ENCODE measurements at regions not wholly inside any gene's neighbourhood (a gene's known extent, or its start where the extent isn't known, plus 50 kb on each side); places are given as distances from the start of the nearest gene placed in this dataset.
"Not testable (repeated sequence)": the region's sequence is repeated elsewhere in the genome, so short reads cannot be mapped to it uniquely, and the experiment has no call there.

GRCh38 chr2:83017366-83018090 is 1441.6 kb downstream of the SUCLG1 start:
- no peak for DNase-seq (ENCODE audit: low read depth in 4 of 4, low spot score in 3 of 4)

GRCh38 chr2:83016343-83017110 is 1442.6 kb downstream of the SUCLG1 start:
- no peak for DNase-seq (ENCODE audit: low read depth in 4 of 4, low spot score in 3 of 4)

DNA sequence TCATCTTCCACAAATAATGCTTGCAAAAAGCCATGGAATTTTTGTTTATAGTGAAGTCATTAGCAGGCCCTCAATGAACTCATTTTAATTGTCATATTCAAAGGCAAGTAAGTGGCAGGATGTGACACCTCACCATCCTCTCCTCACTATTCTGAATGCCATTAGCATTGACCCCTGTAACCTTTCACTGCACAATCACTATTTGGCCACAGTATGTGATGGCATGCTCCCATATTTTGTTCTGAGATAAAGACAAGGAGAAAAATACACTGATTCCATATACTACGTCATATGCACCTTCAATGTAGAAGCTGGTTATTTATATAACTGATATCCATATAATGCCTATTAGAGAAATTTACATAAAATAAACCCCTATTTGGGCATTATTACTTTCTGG is 1443.2 kb downstream of the SUCLG1 start:
- DNase-seq (ENCODE audit: low read depth in 4 of 4, low spot score in 3 of 4), result no peak

DNA sequence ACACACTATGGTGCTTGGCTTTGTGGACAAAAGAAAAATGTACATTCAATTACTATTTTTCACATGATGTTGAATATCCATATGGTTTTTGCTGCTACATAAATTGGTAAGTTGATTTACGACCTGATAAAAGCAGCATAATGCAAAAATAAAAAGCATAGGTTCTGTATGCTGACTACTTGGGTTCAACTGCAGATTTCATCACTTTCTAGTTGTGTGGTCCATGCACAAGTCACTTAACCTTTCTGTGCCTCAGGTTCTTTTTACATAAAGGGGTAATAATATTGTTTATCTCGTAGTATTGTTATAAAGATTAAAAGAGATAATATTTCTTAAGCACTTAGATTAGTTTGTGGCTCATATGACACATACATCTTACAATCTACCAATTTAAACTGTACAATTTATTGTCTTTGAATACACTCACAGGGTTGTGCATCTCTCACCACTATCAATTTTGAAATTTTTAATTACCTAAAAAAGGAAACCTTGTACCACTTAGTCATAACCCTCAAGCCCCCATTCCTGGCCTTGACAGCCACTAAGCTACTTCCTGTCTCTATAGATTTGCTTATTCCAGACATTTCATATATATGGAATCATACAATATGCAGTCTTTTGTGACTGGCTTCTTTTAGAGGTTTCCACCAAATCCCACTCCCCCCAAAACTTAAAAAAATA is 1443.9 kb downstream of the SUCLG1 start:
- no peak for DNase-seq (ENCODE audit: low read depth in 4 of 4, low spot score in 3 of 4)

- no peak for DNase-seq (ENCODE audit: low read depth in 4 of 4, low spot score in 3 of 4)
Observed at GRCh38 chr2:83014462-83014861, 1444.6 kb downstream of the SUCLG1 start.

- DNase-seq (ENCODE audit: low read depth in 4 of 4, low spot score in 3 of 4), result no peak
Observed at GRCh38 chr2:83006961-83007360, 1452.1 kb downstream of the SUCLG1 start.

GRCh38 chr2:83003555-83003954 is 1455.5 kb downstream of the SUCLG1 start:
- DNase-seq (ENCODE audit: low read depth in 4 of 4, low spot score in 3 of 4), result no peak

GRCh38 chr2:83002706-83003105 is 1456.4 kb downstream of the SUCLG1 start:
- peak in 1 of 4 donors; percentile 15 for DNase-seq (ENCODE audit: low read depth in 4 of 4, low spot score in 3 of 4)

DNA sequence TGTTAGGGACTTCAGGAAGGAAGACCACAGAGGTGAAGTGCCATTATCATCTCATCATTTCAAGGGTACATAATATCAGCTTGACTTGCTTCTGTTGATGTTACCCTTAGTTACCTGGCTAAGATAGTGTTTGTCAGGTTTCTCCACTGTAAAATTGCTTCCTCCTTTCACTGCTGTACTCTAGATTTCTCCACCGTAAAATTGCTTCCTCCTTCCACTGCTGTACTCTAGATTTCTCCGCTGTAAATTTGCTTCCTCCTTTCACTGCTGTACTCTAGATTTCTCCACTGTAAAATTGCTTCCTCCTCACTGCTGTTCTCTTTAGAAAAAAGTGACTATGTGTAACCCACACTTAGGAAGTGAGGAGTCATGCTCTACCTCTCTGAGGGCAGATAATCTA is 1460.3 kb downstream of the SUCLG1 start:
- no peak for DNase-seq (ENCODE audit: low read depth in 4 of 4, low spot score in 3 of 4)

DNA sequence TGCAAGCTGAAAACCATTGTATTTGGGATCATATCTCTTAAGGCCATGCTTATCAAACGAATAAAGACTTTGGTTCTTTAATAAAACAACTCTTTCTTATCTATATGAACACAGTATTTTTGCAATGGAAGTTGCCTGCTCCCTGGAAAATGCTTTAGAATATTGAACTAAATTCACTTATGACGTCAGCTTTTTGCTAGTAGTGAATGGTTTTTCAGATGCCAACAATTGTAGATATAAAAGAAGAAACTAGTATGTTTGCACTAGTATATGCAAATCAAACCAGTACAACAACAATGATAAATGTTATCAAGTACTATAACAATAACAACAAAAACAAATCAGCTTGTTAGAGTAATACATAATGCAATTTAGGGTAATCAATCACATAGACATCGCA is 1462.9 kb downstream of the SUCLG1 start:
- DNase-seq (ENCODE audit: low read depth in 4 of 4, low spot score in 3 of 4), result no peak

DNA sequence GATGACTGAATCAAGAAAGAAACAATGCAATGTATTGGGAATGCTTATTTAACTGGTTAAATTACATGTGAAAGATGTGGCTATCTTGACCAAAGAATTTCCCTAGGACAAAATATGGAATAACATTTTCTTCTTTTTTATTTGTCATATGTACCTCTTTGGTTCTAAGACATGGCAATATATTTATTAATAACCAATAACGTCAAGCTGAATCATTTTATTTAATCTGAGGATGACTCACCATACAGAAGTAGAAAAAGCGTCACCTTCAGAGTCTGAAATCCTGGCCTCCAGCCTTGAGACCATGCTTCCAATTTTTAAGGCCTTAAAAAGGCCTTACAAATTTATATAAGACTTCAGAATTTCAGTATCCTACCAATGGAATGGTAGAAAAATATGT is 1464.9 kb downstream of the SUCLG1 start:
- DNase-seq (ENCODE audit: low read depth in 4 of 4, low spot score in 3 of 4), result no peak

DNA sequence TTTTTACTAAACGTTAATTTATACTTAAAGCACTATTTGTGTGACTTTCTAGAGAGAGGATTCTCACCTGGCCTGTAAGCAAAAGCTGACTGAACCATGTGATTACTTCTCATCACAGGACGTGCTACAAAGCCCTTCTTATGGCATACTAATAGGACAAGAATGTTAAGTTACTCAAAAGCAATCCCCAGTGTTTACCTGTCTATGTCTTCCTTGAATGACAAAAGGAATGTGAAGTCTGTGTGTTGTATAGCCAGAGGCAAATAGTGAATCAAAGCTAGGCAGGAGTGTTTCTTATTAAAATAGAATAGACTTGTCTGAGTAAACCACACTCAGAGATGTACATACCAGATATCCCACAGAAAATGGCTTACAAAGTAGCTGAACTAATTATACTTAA is 1465.5 kb downstream of the SUCLG1 start:
- DNase-seq (ENCODE audit: low read depth in 4 of 4, low spot score in 3 of 4), result no peak

DNA sequence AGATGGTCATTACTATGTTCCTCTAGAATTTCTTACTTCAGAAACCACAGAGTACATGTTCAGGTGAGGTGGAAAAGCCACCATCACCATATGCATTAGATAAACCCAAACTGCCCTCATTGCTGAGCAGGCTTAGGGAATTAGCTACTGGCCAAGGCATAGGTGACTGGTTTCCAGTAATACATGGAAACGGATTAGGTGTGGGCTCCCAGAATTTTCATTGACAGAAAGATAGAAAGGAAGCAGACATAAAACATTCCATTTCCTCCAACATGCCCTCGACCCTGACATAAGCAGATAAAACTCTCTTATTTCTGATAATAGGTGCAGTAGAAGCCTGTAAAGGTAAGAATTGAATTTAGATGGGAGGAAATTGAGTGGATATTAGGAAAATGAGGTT is 1466.1 kb downstream of the SUCLG1 start:
- no peak for DNase-seq (ENCODE audit: low read depth in 4 of 4, low spot score in 3 of 4)

DNA sequence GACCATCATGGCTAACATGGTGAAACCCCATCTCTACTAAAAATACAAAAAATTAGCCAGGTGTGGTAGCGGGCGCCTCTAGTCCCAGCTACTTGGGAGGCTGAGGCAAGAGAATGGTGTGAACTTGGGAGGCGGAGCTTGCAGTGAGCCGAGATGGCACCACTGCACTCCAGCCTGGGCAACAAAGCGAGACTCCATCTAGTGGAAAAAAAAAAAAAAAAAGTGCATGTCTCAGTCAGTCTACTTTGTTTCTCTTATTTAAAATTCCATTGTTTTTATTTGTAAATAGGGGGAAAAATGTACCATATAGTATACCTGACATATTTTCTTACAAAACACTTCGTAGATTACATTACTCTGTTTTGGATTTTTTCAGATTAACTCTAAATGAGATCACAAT is 1471.4 kb downstream of the SUCLG1 start:
- DNase-seq (ENCODE audit: low read depth in 4 of 4, low spot score in 3 of 4), result not testable (repeated sequence)

GRCh38 chr2:82986899-82987298 is 1472.2 kb downstream of the SUCLG1 start:
- DNase-seq (ENCODE audit: low read depth in 4 of 4, low spot score in 3 of 4), result no peak

- no peak for DNase-seq (ENCODE audit: low read depth in 4 of 4, low spot score in 3 of 4)
Observed at GRCh38 chr2:82985572-82986197, 1473.4 kb downstream of the SUCLG1 start.

DNA sequence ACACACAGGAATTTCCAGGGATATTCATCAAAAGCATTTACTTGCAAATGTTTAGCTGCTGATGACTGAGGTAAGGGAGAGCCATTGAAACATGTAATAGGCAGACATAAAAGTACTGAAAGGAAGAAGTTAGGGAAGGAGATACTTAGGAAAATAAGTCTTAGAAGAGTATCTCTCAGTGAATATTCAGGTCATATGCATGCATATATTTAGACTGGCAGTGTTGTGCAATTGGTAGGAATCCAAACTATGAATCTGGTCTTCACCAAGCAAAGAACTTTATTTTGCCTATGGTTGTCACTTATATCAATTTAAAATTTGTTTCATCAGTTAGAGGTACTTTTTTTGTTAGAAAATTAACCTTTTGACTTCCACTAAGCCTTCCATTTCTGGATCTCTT is 1490.7 kb downstream of the SUCLG1 start:
- no peak for DNase-seq (ENCODE audit: low read depth in 4 of 4, low spot score in 3 of 4)

- no peak for DNase-seq (ENCODE audit: low read depth in 4 of 4, low spot score in 3 of 4)
Observed at GRCh38 chr2:82964341-82964740, 1494.7 kb downstream of the SUCLG1 start.

DNA sequence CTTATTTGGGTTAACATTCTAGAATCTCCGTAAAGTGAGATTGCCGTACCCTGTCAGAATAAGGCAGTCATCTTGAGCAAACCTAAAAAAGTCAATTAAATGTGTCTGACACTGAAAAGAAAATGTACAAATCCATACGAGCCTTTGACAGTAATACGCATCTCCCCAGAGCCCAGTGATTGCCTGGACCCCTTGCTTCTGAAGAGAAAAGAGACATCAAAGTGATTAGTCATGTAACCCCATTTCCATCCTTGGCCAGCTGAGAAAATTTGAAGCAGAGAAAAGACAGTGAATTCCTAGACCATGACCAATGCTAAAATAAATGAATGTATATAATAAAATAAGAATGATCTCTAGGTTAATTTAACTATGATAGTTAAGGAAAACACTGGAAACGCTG is 1499.4 kb downstream of the SUCLG1 start:
- DNase-seq (ENCODE audit: low read depth in 4 of 4, low spot score in 3 of 4), result no peak

DNA sequence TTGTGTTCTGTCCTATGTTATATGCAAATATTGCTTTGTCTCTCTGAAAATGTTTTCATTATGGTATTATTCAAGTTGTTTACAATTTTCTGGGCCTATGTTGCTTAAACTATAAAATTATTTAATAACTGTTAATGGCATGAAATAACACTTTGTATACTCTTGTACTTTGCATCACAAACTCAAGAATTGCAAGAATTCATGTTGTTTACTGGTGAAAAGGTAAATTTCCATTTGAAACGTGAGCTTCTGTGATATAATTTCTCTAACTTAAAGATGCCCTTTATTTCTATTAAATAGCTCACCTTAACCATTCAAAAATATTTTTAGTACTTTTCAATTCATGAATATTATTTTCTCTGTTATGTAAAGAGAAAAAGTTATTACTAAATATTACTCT is 1504.2 kb downstream of the SUCLG1 start:
- DNase-seq (ENCODE audit: low read depth in 4 of 4, low spot score in 3 of 4), result no peak

DNA sequence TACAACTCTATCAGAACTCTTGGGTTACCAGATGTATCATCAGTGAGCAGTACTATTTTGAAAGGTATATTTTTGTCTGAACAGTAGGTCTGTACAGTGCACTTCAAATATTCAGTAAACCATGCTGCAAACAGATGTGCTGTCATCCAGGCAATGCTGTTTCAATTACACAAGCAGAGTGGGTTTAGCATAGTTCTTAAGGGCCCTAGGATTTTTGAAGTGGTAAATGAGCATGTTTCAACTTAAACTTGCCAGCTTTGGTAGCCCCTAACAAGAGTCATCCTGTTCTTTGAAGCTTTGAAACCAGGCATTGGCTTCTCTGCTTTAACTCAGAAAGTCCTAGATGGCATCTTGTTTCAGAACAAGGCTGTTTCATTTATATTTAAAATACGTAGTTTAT is 1519.9 kb downstream of the SUCLG1 start:
- DNase-seq (ENCODE audit: low read depth in 4 of 4, low spot score in 3 of 4), result no peak

All from left renal pelvis (tissue), 4 donors.